ENCODE measurements at regions not wholly inside any gene's neighbourhood (a gene's known extent, or its start where the extent isn't known, plus 50 kb on each side); places are given as distances from the start of the nearest gene placed in this dataset.

DNA sequence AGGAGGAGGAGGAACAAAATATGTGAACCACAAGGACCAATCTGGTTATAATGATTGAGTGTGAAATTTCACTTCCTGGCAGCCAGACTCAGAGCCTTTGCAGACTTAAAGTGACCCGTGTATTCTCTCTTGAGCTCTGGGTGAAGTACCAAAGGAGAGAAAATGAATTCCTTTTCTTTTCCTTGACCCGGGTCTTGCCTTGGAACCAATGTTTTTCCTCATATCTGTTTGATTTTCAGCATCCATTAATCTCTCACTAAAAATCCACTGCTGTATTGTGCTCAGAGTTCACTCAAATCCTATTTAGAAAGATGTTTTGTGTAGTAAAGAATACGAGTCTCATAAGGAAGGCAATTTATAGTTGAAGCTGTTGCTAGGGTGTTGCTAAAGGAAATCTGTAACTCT, 78.3 kb upstream of the C1QTNF7 start:
- TF ChIP-seq, protein P1, sequence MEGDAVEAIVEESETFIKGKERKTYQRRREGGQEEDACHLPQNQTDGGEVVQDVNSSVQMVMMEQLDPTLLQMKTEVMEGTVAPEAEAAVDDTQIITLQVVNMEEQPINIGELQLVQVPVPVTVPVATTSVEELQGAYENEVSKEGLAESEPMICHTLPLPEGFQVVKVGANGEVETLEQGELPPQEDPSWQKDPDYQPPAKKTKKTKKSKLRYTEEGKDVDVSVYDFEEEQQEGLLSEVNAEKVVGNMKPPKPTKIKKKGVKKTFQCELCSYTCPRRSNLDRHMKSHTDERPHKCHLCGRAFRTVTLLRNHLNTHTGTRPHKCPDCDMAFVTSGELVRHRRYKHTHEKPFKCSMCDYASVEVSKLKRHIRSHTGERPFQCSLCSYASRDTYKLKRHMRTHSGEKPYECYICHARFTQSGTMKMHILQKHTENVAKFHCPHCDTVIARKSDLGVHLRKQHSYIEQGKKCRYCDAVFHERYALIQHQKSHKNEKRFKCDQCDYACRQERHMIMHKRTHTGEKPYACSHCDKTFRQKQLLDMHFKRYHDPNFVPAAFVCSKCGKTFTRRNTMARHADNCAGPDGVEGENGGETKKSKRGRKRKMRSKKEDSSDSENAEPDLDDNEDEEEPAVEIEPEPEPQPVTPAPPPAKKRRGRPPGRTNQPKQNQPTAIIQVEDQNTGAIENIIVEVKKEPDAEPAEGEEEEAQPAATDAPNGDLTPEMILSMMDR (IDR thresholded peaks at IDR 0.05): no peak
- TF ChIP-seq POLR2A (IDR thresholded peaks at IDR 0.05): no peak
